ENCODE measurements at regions not wholly inside any gene's neighbourhood (a gene's known extent, or its start where the extent isn't known, plus 50 kb on each side); places are given as distances from the start of the nearest gene placed in this dataset.

DNA sequence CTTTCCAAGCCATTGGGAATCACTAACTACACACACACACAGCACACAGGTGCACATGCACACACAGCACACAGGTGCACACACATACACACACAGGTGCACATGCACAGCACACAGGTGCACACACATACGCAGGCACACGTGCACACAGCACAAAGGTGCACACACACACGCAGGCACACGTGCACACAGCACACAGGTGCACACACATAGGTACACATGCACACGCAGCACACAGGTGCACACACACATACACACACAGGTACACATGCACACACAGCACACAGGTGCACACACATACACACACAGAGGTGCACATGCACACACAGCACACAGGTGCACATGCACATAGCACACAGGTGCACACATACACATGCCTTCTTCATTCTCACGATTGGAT, 80.9 kb downstream of the HMX1 start:
- peaks cover 15% of the 10 kb centered on the region for H3K27me3 ChIP-seq (replicated peaks; ENCODE audit: insufficient read depth, low read depth, low read length, poor library complexity)
- H3K36me3 ChIP-seq (ENCODE audit: insufficient read depth, low read length, poor library complexity, severe bottlenecking): no peaks in the 10 kb centered on the region
- no peaks in the 10 kb centered on the region for H3K4me1 ChIP-seq (ENCODE audit: insufficient read depth, low read length, poor library complexity, severe bottlenecking)
- intact Hi-C loops (cut with micrococcal nuclease; ENCODE audit: unreplicated experiment): no loop called here
- no TSS peak for BruUV-seq (replicated peaks)
- POLR2A ChIA-PET (ENCODE audit: low non-redundant PET): no interaction called here
- no peak overlapping the region for H3K27ac ChIP-seq (ENCODE audit: low read depth, low read length, poor library complexity, severe bottlenecking)
- DNase-seq (ENCODE audit: low spot score): no peak
- CTCF ChIA-PET: no interaction called here
- no peaks in the 10 kb centered on the region for H3K9me3 ChIP-seq (ENCODE audit: low read depth, low read length, poor library complexity, severe bottlenecking)
- no peak for TF ChIP-seq EZH2 (IDR thresholded peaks at IDR 0.05; ENCODE audit: borderline replicate concordance, low read depth, low read length, poor library complexity, severe bottlenecking)
- no peak overlapping the region for H3K4me3 ChIP-seq (ENCODE audit: low read depth, low read length, poor library complexity, severe bottlenecking)

DNA sequence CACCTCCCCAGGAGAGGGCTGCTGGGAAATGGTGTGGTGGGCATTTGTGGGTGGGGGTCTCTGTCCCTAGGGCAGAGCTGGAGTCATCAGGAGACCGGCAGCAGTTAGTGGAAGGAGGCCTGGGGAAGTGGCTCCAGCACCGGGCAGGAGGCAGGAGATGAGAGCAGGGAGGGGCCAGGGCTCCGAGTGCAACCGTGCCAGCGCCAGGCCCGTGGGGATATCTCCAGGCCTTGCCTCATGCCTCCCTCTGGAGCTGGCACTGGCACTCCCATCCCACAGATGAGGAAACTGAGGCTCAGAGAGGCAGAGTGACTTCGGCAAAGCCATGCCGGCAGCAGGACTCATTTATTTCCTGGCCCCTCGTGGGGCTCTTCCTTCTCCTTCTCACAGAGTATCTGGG, 83.5 kb downstream of the HMX1 start:
- Histone ChIP-seq H3K4me3 (ENCODE audit: low read depth, low read length, poor library complexity, severe bottlenecking) (no peak overlapping the region), H3K27me3 (replicated peaks; ENCODE audit: insufficient read depth, low read depth, low read length, poor library complexity) (peaks cover 11% of the 10 kb centered on the region), H3K4me1 (ENCODE audit: insufficient read depth, low read length, poor library complexity, severe bottlenecking) (no peaks in the 10 kb centered on the region), H3K9me3 (ENCODE audit: low read depth, low read length, poor library complexity, severe bottlenecking) (no peaks in the 10 kb centered on the region), H3K27ac (ENCODE audit: low read depth, low read length, poor library complexity, severe bottlenecking) (no peak overlapping the region), H3K36me3 (ENCODE audit: insufficient read depth, low read length, poor library complexity, severe bottlenecking) (no peaks in the 10 kb centered on the region)
- no TSS peak for BruUV-seq (replicated peaks)
- TF ChIP-seq, protein P1, sequence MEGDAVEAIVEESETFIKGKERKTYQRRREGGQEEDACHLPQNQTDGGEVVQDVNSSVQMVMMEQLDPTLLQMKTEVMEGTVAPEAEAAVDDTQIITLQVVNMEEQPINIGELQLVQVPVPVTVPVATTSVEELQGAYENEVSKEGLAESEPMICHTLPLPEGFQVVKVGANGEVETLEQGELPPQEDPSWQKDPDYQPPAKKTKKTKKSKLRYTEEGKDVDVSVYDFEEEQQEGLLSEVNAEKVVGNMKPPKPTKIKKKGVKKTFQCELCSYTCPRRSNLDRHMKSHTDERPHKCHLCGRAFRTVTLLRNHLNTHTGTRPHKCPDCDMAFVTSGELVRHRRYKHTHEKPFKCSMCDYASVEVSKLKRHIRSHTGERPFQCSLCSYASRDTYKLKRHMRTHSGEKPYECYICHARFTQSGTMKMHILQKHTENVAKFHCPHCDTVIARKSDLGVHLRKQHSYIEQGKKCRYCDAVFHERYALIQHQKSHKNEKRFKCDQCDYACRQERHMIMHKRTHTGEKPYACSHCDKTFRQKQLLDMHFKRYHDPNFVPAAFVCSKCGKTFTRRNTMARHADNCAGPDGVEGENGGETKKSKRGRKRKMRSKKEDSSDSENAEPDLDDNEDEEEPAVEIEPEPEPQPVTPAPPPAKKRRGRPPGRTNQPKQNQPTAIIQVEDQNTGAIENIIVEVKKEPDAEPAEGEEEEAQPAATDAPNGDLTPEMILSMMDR (conservative IDR thresholded peaks at IDR 0.05; ENCODE audit: low read depth, low read length): no peak
- intact Hi-C loops (cut with micrococcal nuclease; ENCODE audit: unreplicated experiment): no loop called here
- no peak for DNase-seq (ENCODE audit: low spot score)
- POLR2A ChIA-PET (ENCODE audit: low non-redundant PET): no interaction called here
- CTCF ChIA-PET: no interaction called here

DNA sequence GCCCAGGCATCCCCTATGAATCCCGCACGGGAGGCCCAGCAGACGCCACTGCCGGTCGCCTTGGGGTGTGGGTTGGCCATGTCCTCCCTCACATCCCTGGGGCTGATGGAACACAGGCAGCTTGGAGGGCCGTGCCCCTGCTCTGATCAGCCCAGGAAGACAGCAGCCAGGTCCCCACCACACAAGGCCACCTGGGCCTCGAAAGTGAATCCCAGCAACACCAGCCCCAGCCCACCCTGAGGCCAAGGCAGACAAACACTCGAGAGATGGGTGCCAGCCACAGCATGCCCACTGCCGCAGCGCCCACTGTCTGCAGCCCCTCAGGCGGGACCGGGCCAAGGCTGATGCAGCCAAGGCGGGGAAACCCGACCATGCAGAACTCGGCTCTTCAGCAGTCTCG, 85.5 kb downstream of the HMX1 start:
- Histone ChIP-seq H3K27ac (ENCODE audit: low read depth, low read length, poor library complexity, severe bottlenecking) (no peak overlapping the region), H3K4me3 (ENCODE audit: low read depth, low read length, poor library complexity, severe bottlenecking) (no peak overlapping the region), H3K4me1 (ENCODE audit: insufficient read depth, low read length, poor library complexity, severe bottlenecking) (no peaks in the 10 kb centered on the region), H3K36me3 (ENCODE audit: insufficient read depth, low read length, poor library complexity, severe bottlenecking) (no peaks in the 10 kb centered on the region), H3K27me3 (replicated peaks; ENCODE audit: insufficient read depth, low read depth, low read length, poor library complexity) (peaks cover 7% of the 10 kb centered on the region), H3K9me3 (ENCODE audit: low read depth, low read length, poor library complexity, severe bottlenecking) (no peaks in the 10 kb centered on the region)
- DNase-seq (ENCODE audit: low spot score): no peak
- intact Hi-C loops (cut with micrococcal nuclease; ENCODE audit: unreplicated experiment): no loop called here
- CTCF ChIA-PET: no interaction called here
- no peak for TF ChIP-seq EZH2 (IDR thresholded peaks at IDR 0.05; ENCODE audit: borderline replicate concordance, low read depth, low read length, poor library complexity, severe bottlenecking)
- TF ChIP-seq, protein P1 (conservative IDR thresholded peaks at IDR 0.05; ENCODE audit: low read depth, low read length): no peak
- no TSS peak for BruUV-seq (replicated peaks)
- POLR2A ChIA-PET (ENCODE audit: low non-redundant PET): no interaction called here

DNA sequence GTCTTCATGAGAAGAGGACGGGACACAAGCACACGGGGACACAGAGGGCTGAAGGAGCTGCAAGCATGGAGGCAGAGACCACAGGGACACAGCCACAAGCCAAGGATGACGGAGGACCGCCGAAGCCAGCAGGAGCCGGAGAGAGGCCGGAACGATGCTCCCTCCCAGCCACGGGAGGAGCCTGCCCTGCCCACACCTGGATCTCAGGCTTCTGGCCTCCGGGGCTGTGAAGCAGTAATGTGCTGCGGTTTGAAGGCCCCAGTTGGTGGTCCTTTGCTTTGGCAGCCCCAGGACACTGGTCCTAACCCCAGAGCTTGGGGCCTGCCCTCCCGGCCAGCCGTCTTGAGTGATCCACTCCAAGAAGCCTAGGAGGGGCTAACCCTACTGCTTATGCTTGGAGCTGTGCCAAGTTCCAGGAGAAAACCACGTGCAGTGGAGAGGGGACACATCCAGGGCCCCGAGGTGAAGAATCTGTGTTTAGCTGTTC, 85.9 kb downstream of the HMX1 start:
- no TSS peak for BruUV-seq (replicated peaks)
- no peak for TF ChIP-seq EZH2 (IDR thresholded peaks at IDR 0.05; ENCODE audit: borderline replicate concordance, low read depth, low read length, poor library complexity, severe bottlenecking)
- TF ChIP-seq, protein P1 (conservative IDR thresholded peaks at IDR 0.05; ENCODE audit: low read depth, low read length): no peak
- Histone ChIP-seq H3K27ac (ENCODE audit: low read depth, low read length, poor library complexity, severe bottlenecking) (no peak overlapping the region), H3K4me1 (ENCODE audit: insufficient read depth, low read length, poor library complexity, severe bottlenecking) (no peaks in the 10 kb centered on the region), H3K27me3 (replicated peaks; ENCODE audit: insufficient read depth, low read depth, low read length, poor library complexity) (peaks cover 5% of the 10 kb centered on the region), H3K9me3 (ENCODE audit: low read depth, low read length, poor library complexity, severe bottlenecking) (no peaks in the 10 kb centered on the region), H3K36me3 (ENCODE audit: insufficient read depth, low read length, poor library complexity, severe bottlenecking) (no peaks in the 10 kb centered on the region), H3K4me3 (ENCODE audit: low read depth, low read length, poor library complexity, severe bottlenecking) (no peak overlapping the region)
- no peak for DNase-seq (ENCODE audit: low spot score)
- intact Hi-C loops (cut with micrococcal nuclease; ENCODE audit: unreplicated experiment): no loop called here
- CTCF ChIA-PET: no interaction called here
- POLR2A ChIA-PET (ENCODE audit: low non-redundant PET): no interaction called here

Data from A673 (cell line).